ENCODE measurements at regions not wholly inside any gene's neighbourhood (a gene's known extent, or its start where the extent isn't known, plus 50 kb on each side); places are given as distances from the start of the nearest gene placed in this dataset.

DNA sequence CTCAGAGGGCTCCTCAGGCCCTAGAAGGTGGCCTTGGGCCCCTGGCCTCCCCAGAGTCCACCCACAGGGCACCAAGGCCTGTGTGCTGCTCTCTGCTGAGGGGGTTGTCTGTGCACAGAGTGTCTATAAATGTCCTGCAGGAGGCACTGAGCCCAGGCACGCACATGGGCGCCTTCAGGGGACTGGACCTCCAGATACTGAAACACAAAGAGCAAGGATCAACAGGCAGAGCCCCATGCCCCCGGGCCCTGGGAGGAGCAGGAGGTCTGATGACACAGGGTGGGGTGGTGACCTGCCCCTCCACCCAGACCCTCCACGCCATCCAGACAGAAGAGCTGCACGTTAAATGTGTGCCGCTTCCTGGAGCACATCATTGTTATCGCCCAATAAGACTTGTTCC lies 64.6 kb upstream of the SIMC1 start:
- Histone ChIP-seq H3K9me3 (ENCODE audit: control insufficient read depth, insufficient read depth, low read length) (no peaks in the 10 kb centered on the region), H3K4me3 (ENCODE audit: low read length) (no peak overlapping the region), H3K36me3 (ENCODE audit: control insufficient read depth, insufficient read depth, low read length) (no peaks in the 10 kb centered on the region), H3K4me1 (ENCODE audit: control insufficient read depth, insufficient read depth, low read length) (no peaks in the 10 kb centered on the region), H3K27ac (ENCODE audit: low read length) (no peak overlapping the region), H3K27me3 (ENCODE audit: control insufficient read depth, insufficient read depth, low read length) (no peaks in the 10 kb centered on the region)
- Mint-ChIP-seq H3K36me3 (no peaks in the 10 kb centered on the region), H3K27ac (no peak overlapping the region), H3K4me1 (no peaks in the 10 kb centered on the region), H3K9me3 (no peaks in the 10 kb centered on the region), H3K27me3 (ENCODE audit: low read depth in 2 of 2) (peaks cover 26 to 42% of the 10 kb centered on the region in 2 donors), H3K4me3 (no peak overlapping the region)
- TF ChIP-seq, protein P1, sequence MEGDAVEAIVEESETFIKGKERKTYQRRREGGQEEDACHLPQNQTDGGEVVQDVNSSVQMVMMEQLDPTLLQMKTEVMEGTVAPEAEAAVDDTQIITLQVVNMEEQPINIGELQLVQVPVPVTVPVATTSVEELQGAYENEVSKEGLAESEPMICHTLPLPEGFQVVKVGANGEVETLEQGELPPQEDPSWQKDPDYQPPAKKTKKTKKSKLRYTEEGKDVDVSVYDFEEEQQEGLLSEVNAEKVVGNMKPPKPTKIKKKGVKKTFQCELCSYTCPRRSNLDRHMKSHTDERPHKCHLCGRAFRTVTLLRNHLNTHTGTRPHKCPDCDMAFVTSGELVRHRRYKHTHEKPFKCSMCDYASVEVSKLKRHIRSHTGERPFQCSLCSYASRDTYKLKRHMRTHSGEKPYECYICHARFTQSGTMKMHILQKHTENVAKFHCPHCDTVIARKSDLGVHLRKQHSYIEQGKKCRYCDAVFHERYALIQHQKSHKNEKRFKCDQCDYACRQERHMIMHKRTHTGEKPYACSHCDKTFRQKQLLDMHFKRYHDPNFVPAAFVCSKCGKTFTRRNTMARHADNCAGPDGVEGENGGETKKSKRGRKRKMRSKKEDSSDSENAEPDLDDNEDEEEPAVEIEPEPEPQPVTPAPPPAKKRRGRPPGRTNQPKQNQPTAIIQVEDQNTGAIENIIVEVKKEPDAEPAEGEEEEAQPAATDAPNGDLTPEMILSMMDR (IDR thresholded peaks at IDR 0.05), result no peak
- no peak for ATAC-seq
- intact Hi-C loops (cut with micrococcal nuclease), result no loop called here
- no peak for DNase-seq
- 83% methylated on average over 7 of the region's 7 CpGs for WGBS (ENCODE audit: insufficient coverage)

DNA sequence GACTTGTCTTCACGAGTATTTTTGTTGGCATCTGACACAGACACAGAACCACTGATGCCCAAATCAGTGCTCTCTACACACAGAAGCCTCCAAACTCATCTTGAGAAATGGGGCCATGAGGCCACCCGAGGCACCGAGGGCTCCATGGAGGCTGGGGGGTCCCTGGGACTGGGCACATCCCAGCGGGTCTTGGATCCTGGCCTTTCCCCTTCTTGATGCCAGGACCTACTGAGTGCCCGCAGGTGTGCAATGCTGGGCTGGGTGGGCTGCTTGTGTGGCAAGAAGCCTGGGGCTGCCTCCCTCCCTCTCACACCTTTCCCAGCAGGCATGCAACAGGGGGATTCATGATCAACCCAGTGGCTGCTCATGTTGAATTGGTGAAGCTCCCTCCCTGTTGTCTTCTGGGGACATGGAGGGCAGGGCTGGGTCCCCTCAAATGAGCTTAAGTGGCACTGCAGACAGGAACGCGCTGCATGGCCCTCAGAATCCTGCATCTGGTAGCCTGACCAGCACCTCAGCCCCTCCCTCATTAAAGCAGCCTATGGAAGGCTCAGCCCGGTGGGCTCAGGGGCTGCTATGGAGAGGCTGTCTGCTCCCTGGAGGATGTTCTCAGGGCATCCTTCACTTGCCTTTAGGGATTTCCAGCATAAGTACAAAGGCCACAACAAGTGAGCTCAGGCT lies 63.7 kb upstream of the SIMC1 start:
- intact Hi-C loops (cut with micrococcal nuclease), result no loop called here
- Mint-ChIP-seq H3K36me3 (no peaks in the 10 kb centered on the region), H3K27ac (no peak overlapping the region), H3K27me3 (ENCODE audit: low read depth in 2 of 2) (peaks cover 27 to 44% of the 10 kb centered on the region in 2 donors), H3K4me3 (no peak overlapping the region), H3K9me3 (no peaks in the 10 kb centered on the region), H3K4me1 (no peaks in the 10 kb centered on the region)
- Histone ChIP-seq H3K27me3 (ENCODE audit: control insufficient read depth, insufficient read depth, low read length) (no peaks in the 10 kb centered on the region), H3K27ac (ENCODE audit: low read length) (no peak overlapping the region), H3K9me3 (ENCODE audit: control insufficient read depth, insufficient read depth, low read length) (peaks cover 5% of the 10 kb centered on the region), H3K4me1 (ENCODE audit: control insufficient read depth, insufficient read depth, low read length) (no peaks in the 10 kb centered on the region), H3K4me3 (ENCODE audit: low read length) (no peak overlapping the region), H3K36me3 (ENCODE audit: control insufficient read depth, insufficient read depth, low read length) (no peaks in the 10 kb centered on the region)
- TF ChIP-seq, protein P1 (IDR thresholded peaks at IDR 0.05), result no peak
- WGBS (ENCODE audit: insufficient coverage), result 89% methylated on average over 8 of the region's 8 CpGs
- DNase-seq, result no peak
- no peak for ATAC-seq

DNA sequence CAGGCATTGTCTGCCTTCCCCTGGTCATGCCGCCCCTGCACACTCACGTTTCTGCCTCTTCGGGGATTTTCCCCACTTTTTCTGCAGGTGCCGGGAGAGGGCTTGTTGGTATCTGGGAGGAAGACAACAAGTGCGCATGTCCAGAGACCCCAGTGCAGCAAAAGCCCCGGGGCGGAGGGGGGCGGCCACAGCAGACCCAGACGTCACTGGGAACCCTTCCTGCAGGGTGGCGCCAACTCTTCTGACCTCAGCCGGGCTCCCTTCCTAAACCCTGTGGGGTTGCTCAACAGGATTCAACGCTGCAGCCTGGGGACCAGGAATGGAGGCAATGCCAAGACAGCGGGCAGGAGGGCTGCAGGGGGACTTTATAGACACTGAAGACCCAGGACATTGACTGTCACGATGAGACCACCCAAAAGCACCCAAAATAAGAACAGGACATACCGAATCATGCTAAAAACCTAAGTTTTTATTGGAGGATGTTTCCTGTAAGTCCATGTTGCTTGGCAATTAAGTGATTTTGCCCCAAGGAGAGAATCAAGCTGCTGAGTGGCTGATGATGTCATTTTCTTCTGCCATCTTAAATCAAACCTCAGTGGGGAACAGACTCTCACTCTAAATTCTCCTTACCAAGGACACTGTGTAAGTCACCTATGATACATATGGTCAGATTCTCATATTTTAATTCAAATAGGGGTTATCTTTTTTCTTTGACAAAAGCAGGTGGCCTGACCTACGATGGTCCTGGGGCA lies 62.9 kb upstream of the SIMC1 start:
- no peak for ATAC-seq
- Mint-ChIP-seq H3K27me3 (ENCODE audit: low read depth in 2 of 2) (peaks cover 32 to 44% of the 10 kb centered on the region in 2 donors), H3K27ac (no peak overlapping the region), H3K4me1 (no peaks in the 10 kb centered on the region), H3K9me3 (no peaks in the 10 kb centered on the region), H3K36me3 (no peaks in the 10 kb centered on the region), H3K4me3 (no peak overlapping the region)
- Histone ChIP-seq H3K27me3 (ENCODE audit: control insufficient read depth, insufficient read depth, low read length) (peaks cover 2% of the 10 kb centered on the region), H3K9me3 (ENCODE audit: control insufficient read depth, insufficient read depth, low read length) (peaks cover 5% of the 10 kb centered on the region), H3K4me1 (ENCODE audit: control insufficient read depth, insufficient read depth, low read length) (no peaks in the 10 kb centered on the region), H3K4me3 (ENCODE audit: low read length) (no peak overlapping the region), H3K36me3 (ENCODE audit: control insufficient read depth, insufficient read depth, low read length) (no peaks in the 10 kb centered on the region), H3K27ac (ENCODE audit: low read length) (no peak overlapping the region)
- WGBS (ENCODE audit: insufficient coverage), result 85% methylated on average over 16 of the region's 16 CpGs
- TF ChIP-seq, protein P1 (IDR thresholded peaks at IDR 0.05), result no peak
- no peak for DNase-seq
- intact Hi-C loops (cut with micrococcal nuclease), result no loop called here

Measured in natural killer cell (primary cell).